ENCODE measurements at regions not wholly inside any gene's neighbourhood (a gene's known extent, or its start where the extent isn't known, plus 50 kb on each side); places are given as distances from the start of the nearest gene placed in this dataset.

GRCh38 chr5:35319333-35320002 lies 89.2 kb upstream of the PRLR start:
- no peak for DNase-seq (ENCODE audit: low spot score)

DNA sequence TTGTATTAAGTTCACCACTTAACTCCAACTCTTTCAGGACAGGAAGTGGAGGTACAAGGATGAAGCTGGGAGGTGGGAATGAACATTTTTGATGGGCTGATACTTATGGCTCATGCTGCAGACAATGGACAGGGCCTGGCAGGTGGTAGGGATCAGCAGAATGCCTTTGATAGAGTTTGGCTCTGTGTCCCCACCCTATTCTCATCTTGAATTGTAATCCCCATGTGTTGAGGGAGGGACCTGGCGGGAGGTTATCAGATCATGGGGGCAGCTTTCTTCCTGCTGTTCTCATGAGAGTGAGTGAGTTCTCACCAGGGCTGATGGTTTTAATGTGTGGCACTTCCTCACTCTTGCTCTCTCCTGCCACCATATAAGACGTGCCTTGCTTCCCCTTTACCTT lies 87.3 kb upstream of the PRLR start:
- DNase-seq (ENCODE audit: low spot score), result no peak

GRCh38 chr5:35316611-35317274 lies 86.5 kb upstream of the PRLR start:
- DNase-seq (ENCODE audit: low spot score), result no peak

DNA sequence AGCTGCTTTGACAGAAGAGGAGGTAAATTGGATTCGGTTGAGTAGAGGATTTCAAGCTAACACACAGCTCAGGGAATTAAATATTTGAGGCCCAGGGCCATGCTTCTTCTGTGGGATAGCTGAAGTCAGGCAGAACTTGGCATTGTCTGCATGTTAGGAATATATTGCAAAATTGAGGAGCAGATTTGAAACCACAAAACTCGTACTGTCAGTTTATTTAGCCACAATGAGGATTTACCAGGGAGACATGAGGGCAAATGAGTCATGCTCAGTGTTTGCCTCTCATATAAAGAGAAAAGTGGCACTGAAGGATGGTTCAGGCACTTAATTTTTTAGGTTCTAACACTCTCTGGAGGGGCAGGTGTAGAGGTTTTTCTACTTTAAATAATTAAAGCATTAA lies 83.0 kb upstream of the PRLR start:
- DNase-seq (ENCODE audit: low spot score), result no peak

GRCh38 chr5:35312267-35312666 lies 82.0 kb upstream of the PRLR start:
- DNase-seq (ENCODE audit: low spot score), result no peak

DNA sequence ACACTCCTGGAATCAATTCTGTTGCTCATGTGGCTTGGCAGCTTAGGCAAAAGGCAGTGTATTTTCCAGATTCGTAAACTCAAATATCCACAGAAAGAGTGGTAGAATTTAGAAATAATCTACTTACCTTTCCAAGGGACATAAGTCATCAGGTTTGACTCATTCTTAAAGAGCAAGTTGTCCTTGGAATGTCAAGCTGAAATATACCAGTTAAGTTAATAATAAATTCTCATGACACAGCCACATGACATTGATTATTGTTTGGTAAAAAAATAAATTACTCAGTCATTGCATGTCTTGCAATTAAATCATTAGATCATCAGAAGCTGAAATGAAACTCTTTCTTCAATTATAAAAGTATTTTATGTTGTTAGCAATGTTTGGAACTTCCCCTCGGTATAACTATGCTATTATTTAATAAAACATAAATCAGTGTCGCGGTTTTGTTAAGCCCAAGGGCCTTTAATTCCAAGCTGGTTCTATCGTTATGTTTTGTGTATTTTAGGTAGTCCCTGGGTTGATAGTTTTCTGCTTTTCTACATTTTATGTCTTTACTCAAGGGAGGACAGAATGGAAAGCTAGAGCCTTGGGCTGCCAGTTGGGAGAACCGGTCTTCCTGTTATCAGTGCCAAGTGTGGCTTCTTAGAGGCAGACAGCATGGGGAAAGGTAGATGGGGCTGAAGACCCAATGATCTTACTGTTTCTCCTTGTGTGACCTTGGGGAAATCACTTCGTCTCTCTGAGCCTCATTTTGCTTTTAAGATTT lies 79.3 kb upstream of the PRLR start:
- no peak for DNase-seq (ENCODE audit: low spot score)

GRCh38 chr5:35308421-35308820 lies 78.1 kb upstream of the PRLR start:
- DNase-seq (ENCODE audit: low spot score), result no peak

DNA sequence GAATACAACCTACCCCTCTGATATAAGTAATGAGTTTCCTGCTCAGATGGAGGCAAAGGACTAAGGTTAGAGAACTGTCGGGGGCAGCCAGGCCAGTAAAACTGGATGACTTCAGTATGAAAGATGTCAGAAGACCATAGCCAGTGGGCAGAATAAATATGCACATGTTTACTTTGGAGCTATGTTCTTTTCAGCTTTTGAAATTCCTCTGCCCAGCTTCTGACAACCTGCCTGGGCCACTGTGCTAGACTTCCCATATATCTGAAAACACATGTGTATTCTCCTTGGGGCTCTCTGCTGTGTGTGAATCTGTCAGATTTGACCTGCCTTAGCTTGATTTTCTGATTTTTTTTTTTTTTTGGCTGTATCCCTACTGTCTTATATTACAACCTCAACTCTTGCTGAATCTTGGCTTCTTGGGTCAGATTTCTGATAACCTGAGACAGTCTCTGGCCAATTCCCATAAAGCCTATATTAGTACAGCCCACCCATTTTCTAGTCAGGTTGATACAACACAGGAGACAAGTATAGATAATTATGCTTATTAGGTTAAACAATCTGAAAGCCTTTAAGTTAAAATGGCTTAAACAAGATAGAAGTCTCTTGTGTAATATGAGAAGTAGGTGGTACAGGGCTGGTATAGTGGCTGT lies 76.6 kb upstream of the PRLR start:
- peak; percentile 27 for DNase-seq (ENCODE audit: low spot score)

DNA sequence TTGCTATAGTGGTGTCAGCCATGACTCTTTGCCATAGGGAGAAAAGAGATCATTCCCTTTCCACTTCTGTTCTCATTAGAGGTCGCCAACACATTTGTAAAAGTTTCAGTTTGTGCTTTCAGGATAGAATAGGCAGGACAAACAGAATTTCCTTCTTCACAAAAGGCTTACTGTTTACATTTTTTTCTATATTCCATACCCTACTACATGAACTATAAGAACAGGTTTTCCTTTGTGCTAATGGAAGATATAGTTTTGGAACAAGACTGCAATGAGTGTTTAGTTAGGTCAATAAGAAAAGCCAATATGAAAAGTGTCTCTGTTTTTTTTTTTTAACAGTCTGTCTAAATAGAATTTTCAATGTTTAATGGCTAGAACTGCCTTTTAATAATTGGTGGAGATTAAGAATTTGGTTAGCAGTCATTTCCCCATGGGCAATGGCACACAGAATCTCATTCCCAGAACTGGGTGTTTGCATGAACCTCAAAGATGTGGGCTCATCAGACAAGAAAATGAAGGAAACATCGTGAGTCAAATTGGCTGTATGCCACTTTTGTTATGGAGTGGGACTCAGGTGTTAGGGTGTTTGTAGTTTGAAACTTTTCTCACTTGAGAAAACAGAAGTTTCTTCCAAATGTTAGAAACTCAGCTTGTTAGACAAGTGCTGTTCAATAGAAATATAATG lies 75.2 kb upstream of the PRLR start:
- no peak for DNase-seq (ENCODE audit: low spot score)

DNA sequence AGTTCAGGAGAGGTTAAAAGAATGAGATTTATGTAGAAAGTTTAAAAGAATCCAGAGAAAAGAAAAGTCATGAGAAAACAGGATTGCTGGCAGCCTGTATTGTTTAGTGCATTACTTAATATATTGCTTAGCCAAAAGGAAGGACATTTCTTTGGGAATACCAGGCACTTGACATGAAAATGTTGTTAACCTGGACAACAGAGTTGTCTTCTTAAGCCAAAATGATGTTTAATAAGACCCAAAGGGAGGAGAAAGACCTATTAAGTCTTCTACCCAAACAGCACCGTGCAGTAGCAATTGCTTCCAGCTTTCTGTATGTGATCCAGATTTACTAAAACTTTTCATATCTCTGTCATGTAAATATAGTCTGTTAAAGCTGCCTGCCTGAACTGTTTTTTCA lies 74.0 kb upstream of the PRLR start:
- DNase-seq (ENCODE audit: low spot score), result no peak

GRCh38 chr5:35303152-35303551 lies 72.9 kb upstream of the PRLR start:
- no peak for DNase-seq (ENCODE audit: low spot score)

- DNase-seq (ENCODE audit: low spot score), result no peak
These were observed 72.3 kb upstream of the PRLR start for GRCh38 chr5:35302544-35302943.

DNA sequence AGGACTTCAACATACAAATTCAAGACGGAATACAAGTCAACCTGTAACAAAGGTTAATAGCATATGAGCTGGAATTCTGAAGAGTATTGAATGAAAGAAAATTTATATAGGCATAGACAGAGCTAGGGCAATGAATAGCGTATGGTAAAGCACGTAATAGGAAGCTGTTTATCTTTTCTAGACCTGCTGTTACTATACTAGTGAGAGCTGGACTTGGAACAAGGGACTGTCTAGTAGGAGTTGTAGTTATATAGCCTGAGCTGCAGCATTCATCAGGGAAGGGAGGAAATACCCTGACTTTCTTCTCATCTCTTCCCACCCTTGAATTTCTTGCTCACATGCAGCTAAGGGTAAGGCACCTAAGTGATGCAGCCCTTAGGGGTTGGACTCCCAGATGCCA lies 67.5 kb upstream of the PRLR start:
- DNase-seq (ENCODE audit: low spot score), result no peak

DNA sequence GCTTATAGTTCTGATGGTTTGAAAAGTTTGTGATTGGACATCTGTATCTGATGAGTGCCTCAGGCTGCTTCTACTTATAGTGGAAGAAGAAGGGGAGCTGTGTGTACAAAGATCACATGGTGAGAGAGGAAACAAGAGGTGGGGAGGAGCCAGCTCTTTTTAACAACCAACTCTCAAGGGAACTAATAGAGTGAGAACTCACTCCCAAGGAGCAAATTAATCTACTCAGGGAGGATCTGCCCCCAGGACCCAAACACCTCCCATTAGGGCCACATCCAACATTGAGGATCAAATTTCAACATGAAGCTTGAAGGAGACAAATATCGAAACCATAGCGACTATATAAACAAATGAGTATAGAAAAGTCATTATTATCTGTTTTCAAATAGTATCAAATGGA lies 64.7 kb upstream of the PRLR start:
- no peak for DNase-seq (ENCODE audit: low spot score)

DNA sequence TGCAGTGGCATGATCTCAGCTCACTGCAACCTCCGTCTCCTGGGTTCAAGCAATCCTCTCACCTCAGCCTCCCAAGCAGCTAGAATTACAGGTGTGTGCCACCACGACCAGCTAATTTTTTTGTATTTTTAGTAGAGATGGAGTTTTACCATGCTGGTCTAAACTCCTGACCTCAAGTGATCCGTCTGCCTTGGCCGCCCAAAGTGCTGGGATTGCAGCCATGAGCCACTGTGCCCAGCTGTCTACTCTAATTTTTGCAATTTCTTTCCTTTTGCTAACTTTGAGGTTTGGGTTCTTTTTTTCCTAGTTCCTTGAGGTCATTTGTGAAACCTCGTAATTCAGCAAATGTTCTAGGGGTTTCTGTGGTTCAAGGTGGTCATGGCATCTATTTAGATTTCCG lies 63.7 kb upstream of the PRLR start:
- no peak for DNase-seq (ENCODE audit: low spot score)

DNA sequence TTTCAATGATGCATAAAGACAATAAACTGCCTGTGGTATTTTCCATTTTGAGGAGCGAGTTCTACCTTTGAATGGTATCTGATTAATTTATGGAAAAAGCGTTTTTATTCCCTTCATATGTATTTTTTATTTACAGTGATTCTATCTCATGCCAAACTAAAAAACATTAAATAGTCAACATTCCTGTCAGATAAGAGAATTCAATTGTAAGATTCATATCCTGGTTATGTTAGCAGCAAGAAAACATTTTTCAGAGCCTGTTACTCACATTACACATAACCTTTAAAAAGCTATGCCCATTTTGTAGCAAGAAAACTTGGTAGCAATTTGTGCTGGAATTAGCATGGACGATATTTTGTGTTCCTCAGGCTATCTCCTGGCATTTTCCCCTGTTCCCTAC lies 55.1 kb upstream of the PRLR start:
- no peak for DNase-seq (ENCODE audit: low spot score)

DNA sequence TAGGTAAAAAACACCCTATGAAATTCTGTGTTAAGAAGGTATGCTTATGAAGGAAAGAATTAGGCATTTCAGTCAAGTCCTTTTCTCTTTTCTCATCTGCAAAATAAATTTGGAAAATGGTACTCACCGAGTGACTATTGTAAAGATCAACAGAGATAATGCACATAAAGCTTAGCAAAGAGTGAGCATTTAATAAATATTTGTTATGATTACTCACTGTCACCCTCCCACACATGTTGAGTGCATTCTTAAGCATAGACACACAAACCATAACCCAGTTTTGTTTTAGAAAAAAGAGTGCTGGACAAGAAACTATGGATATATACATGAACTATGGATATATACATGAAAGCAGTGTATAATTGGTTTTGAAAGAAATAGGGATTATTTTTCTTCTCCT lies 54.7 kb upstream of the PRLR start:
- no peak for DNase-seq (ENCODE audit: low spot score)

DNA sequence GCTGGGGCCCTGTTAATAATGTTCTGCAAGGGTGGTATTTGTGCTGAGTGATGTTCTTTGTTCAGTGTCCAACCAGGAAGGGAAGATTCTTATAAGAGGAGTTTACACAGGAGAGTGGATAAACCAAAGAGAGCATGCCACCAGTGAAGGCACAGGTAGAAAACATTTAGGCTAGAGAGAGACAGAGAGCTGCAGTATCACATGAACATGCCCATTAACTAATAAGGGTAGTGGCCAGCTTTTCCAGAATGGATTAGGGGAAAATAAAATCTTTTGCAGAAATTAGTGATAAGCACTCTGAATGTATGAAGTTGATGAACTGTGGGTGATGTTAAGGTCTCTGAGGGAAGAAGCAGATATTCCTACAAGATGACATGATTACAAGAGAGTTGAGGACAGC lies 54.1 kb upstream of the PRLR start:
- DNase-seq (ENCODE audit: low spot score), result no peak

- DNase-seq (ENCODE audit: low spot score), result no peak
These were observed 52.5 kb upstream of the PRLR start for GRCh38 chr5:35282810-35283209.

GRCh38 chr5:35281613-35282012 lies 51.3 kb upstream of the PRLR start:
- no peak for DNase-seq (ENCODE audit: low spot score)

Measured in HuH-7.5 (cell line).